T1000 (cell line): ENCODE measurements at regions not wholly inside any gene's neighbourhood (a gene's known extent, or its start where the extent isn't known, plus 50 kb on each side); places are given as distances from the start of the nearest gene placed in this dataset.

Experiments used
- DNase-seq: peaks from one replicate; lab custom pipeline; 2025; ENCODE audit warnings: mixed read lengths; lab: John Stamatoyannopoulos, UW

DNA sequence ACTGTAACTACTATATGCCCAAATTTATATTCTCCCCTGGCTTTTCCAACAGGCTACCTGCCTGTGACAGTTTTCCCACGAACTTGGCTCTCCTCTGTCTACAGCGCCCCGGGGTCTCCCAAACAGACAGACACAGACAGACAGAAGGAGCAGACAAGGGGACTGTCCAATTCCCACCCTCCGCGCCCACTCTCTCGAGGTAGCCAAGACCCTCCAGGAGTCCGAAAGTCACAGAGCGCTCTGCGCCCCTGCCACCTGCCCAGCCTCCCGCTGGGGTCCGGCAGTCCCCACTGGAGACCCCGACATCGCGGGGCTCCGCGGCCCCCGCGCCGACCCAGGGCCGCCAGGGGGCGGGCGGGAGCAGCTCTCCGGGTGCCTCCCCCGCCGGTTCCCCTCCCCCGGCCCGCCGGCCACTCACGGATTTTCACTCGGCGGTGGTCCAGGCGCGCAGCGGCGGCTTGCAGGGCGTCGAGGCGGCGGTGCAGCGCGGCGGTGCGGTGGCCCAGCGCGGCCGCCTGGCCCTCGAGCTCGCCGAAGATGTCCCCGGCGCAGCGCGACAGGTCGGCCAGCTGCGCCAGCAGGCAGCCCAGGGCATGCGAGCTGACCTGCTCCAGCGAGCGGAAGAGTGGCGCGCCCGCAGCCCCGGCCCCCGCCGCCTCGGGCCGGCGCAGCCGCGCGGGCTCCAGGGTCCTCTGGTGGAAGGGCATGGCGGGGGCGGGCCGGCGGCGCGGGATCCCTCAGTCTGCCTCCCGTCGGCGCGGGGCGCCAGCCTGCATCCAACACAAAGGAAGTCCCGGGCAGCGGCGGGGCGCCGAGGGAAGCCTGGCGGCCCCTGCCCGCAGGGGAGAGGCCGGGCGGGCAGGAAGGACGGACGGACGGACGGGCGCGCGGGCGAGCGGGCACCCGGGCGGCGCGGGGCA is 81.3 kb upstream of the CCDC28A start:
- DNase-seq, result peak; percentile 66

DNA sequence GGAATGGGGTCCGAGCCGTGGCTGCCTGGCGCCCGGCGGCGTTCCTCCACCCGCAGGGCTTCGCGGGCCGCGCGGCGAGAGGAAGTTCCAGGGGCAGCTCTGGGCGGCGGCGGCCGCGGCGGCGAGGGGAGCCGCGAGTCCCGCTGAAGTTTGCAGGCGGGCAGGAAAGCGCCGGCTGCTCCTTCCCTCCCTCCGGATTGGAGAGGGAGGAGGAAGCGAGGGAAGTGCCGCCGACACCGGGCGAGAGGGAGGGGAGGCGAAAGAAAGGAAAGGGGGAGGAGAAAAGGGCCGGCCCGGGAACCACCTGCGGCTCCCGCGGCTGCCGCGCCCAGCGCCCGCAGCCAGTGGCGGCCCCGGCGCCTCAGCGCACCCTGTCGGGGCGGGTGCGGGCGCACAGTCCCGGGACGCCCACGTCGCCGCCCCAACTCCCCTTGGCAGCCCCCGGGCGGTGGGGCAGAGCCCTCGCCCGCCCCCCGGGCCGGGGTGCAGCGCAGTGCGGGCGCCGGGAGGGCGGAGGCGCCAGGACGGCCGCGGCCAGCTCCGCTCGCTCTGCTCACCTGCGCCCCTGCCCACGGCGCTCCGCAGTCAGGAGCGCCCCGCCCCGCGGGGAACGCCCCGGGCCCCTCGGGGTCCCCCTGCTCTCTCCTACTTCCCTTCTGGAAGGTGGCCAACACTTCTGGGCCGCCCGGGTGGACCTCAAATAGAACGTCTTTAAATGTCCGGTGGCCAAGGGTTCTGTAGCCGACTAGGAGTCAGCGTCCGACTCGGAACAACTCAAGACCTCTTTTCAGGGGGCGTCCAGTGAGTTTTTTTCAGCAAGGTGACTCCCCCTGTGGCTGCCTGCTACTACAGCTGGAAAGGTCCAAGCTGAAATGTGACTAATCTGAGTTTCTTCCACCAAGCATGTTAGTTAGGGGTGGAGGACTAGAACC is 80.3 kb upstream of the CCDC28A start:
- peak; percentile 51 for DNase-seq

DNA sequence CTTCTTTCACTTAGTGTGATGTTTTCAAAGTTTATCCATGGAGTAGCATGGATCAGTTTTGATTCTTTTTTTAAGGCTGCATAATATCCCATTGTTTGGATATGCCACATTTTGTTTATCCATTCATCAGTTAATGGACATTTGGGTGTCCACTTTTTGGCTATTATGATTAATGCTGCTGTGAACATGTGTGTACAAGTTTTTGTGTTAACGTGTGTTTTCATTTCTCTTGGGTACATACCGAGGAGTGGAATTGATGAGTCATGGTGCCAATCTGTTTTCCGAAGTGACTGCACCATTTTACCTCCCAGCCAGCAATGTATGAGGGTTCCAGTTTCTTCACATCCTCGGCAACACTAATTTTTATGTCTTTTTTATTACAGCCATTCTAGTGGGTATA is 78.4 kb upstream of the CCDC28A start:
- DNase-seq, result no peak

DNA sequence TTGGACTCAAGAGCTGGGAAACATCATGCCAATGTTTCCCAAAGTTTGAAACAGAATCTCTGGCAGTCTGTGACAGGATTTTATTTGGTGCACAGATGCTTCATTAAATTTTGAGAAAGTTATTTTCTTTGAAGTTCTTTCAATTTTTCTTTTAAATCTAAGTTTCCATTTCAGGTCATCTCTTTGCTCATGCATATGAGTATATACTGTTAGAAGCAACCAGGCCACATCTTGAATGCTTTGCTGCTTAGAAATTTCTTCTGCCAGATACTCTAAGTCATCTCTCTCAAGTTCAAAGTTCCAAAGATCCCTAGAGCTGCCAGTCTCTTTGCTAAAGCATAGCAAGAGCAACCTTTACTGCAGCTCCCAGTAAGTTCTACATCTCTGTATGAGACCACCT is 59.1 kb upstream of the CCDC28A start:
- DNase-seq, result no peak

DNA sequence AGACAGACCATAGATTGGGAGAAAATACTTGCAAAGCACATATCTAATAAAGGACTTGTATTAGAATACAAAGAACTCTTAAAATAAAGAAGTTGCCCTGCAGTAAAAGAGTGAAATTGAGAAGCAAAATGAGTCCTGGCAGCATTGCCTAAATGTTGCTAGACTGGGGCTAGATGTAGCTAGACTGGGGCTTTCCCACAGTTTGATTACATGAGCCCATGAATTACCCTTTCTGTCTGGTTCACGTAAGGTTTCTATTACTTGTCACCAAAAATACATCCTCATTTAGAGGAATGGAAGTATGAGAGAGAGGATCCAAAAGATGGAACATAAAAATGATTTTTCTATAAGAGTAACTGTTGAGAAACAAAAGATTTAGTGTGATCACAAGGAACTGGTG is 57.6 kb upstream of the CCDC28A start:
- no peak for DNase-seq

DNA sequence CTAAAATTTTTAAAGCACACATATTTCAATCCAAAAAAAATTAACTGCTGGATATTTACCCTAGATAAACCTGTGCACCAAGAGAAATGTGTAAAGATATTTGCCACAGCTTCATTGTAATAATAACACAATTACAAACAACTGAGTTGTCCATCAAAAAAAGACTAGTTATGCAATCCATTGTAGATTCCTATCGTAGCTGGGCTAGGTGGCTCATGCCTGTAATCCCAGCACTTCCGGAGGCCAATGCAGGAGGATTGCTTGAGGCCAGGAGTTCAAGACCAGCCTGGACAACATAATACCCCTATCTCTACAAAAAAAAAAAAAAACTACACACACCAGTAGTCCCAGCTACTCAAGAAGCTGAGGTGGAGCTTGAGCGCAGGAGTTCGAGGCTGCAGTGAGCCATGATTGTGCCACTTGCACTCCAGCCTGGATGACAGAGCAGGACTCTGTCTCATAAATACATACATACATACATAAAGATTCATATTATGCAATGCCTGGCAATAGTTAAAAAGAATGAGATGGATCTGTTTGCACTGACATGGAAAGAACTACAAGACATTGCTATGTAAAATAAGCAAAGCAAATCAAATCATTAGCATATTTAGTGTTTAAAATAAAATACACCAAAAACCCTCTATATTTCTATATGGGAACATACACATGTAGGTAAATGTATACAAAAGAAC is 56.5 kb upstream of the CCDC28A start:
- DNase-seq, result no peak

DNA sequence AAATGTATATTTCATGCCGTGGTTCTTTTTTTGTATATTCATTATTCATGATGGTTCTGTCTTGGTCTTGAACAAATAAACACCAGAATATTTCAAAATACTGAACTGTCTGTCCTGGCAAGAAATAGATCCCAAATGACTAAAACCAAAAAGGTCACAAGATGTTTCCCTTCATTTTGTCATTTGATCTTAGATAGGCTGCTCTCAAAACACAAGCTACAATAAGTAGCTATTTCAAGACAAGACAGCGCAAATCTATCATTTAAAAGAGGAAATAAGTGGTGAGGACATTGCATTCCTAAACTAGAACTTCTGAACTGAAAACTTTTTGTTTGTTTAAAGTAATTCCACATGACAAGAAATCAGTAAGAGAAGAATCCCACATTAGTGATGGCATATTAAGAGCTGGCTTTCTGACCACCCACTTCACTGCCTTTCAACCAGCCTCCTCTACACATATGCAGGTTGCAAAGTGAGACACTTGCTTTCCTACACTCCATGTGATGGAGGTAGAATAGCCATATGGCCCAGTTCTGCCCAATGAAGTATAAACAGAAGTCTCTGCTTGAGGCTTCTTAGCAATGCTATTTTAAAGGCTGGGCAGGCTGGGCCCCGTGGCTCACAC is 54.4 kb upstream of the CCDC28A start:
- no peak for DNase-seq

DNA sequence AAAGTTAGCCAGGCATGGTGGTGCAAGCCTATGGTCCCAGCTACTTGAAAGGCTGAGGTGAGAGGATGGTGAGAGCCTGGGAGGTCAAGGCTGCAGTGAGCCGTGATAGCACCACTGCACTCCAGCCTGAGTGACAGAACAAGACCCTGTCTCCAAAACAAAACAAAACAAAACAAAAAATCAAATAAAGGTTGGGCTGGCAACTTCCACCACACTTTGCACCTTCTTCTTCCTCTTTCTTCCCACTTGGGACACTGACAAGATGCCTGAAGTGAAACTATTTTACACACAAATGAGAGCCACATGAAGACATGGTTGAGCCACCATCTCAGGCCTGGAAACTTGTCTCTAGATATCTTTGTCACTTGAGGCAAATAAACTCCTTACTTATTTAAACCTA is 53.8 kb upstream of the CCDC28A start:
- no peak for DNase-seq

DNA sequence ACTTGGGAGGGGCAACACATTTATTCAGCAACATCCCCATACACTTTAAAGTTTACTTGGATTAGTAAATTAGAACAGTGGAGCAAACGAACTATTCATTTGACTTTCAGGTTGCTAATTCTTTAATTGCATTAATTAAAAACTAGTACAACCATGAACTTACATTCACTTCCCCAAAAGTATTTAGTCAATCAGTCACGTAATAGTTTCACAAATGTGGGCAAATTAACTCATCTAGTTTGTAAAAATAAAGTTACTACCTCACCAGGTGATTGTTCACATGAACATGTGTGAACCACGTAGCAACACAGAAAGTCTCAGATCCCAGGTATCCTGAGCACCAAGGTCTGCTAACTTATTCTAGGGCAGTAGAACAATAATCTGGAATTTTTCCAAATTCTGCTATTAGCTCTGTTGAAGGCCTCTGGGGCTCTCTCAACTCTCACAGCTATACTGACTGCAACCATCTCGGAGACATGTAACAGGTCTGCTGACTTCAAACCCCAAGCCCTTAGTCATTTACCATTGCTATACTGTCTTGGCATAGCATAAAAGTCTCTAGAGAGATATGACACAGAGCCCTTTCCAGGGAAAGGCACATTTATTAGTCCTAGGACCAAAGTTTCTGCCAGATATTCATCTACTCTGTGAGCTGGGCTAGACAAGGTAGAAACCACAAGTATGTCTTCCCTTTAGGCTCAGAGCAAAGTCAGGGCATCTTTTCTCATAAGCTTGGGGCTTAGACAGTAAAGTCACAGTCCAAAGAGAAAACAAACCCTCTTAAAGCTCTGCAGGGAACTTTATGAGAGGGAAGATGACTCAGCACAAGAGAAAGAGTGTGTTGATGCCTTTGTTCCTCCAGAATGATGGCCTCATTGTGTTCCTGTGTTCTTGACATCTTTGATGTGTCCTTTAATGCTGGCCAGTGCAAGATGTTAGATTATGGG is 50.9 kb upstream of the CCDC28A start:
- peak; percentile 54 for DNase-seq
